ENCODE measurements at regions not wholly inside any gene's neighbourhood (a gene's known extent, or its start where the extent isn't known, plus 50 kb on each side); places are given as distances from the start of the nearest gene placed in this dataset.

GRCh38 chr10:123458933-123459332 is 207.2 kb upstream of the GPR26 start:
- DNase-seq (ENCODE audit: low read depth) = no peak

GRCh38 chr10:123459371-123460091 is 206.6 kb upstream of the GPR26 start:
- DNase-seq (ENCODE audit: low read depth) = no peak

- no peak for DNase-seq (ENCODE audit: low read depth)
Observed at GRCh38 chr10:123462246-123462645, 203.9 kb upstream of the GPR26 start.

- DNase-seq (ENCODE audit: low read depth) = no peak
Observed at GRCh38 chr10:123462756-123463155, 203.4 kb upstream of the GPR26 start.

- DNase-seq (ENCODE audit: low read depth) = no peak
Observed at GRCh38 chr10:123463181-123463580, 203.0 kb upstream of the GPR26 start.

GRCh38 chr10:123463698-123464097 is 202.5 kb upstream of the GPR26 start:
- DNase-seq (ENCODE audit: low read depth) = no peak

- no peak for DNase-seq (ENCODE audit: low read depth)
Observed at GRCh38 chr10:123464430-123465323, 201.5 kb upstream of the GPR26 start.

GRCh38 chr10:123470336-123470921 is 195.7 kb upstream of the GPR26 start:
- DNase-seq (ENCODE audit: low read depth) = no peak

- no peak for DNase-seq (ENCODE audit: low read depth)
Observed at GRCh38 chr10:123471811-123472210, 194.3 kb upstream of the GPR26 start.

- DNase-seq (ENCODE audit: low read depth) = no peak
Observed at GRCh38 chr10:123472606-123473005, 193.5 kb upstream of the GPR26 start.

- no peak for DNase-seq (ENCODE audit: low read depth)
Observed at GRCh38 chr10:123474700-123475099, 191.5 kb upstream of the GPR26 start.

GRCh38 chr10:123475466-123475865 is 190.7 kb upstream of the GPR26 start:
- DNase-seq (ENCODE audit: low read depth) = no peak

- DNase-seq (ENCODE audit: low read depth) = no peak
Observed at GRCh38 chr10:123478116-123478515, 188.0 kb upstream of the GPR26 start.

- DNase-seq (ENCODE audit: low read depth) = no peak
Observed at GRCh38 chr10:123479640-123480039, 186.5 kb upstream of the GPR26 start.

GRCh38 chr10:123480344-123480743 is 185.8 kb upstream of the GPR26 start:
- no peak for DNase-seq (ENCODE audit: low read depth)

- no peak for DNase-seq (ENCODE audit: low read depth)
Observed at GRCh38 chr10:123480845-123481244, 185.3 kb upstream of the GPR26 start.

- DNase-seq (ENCODE audit: low read depth) = no peak
Observed at GRCh38 chr10:123484722-123485121, 181.4 kb upstream of the GPR26 start.

GRCh38 chr10:123485341-123485960 is 180.7 kb upstream of the GPR26 start:
- no peak for DNase-seq (ENCODE audit: low read depth)

- no peak for DNase-seq (ENCODE audit: low read depth)
Observed at GRCh38 chr10:123488436-123488835, 177.7 kb upstream of the GPR26 start.

- DNase-seq (ENCODE audit: low read depth) = no peak
Observed at GRCh38 chr10:123491364-123491763, 174.8 kb upstream of the GPR26 start.

GRCh38 chr10:123492016-123492415 is 174.1 kb upstream of the GPR26 start:
- DNase-seq (ENCODE audit: low read depth) = no peak

GRCh38 chr10:123494301-123494808 is 171.8 kb upstream of the GPR26 start:
- DNase-seq (ENCODE audit: low read depth) = no peak
